ENCODE measurements at regions not wholly inside any gene's neighbourhood (a gene's known extent, or its start where the extent isn't known, plus 50 kb on each side); places are given as distances from the start of the nearest gene placed in this dataset.

- DNase-seq (ENCODE audit: low read depth, low spot score), result no peak
- in situ Hi-C loops (cut with MboI), result no loop called here
- Histone ChIP-seq H3K27me3 (replicated peaks in 1 of 2; ENCODE audit: control insufficient read depth in 2 of 2, insufficient read depth in 2 of 2, low read length in 1 of 2) (no peaks in the 10 kb centered on the region), H4K20me1 (ENCODE audit: control insufficient read depth, insufficient read depth) (no peaks in the 10 kb centered on the region), H3K4me1 (ENCODE audit: control insufficient read depth, insufficient read depth, low read length) (no peaks in the 10 kb centered on the region), H3K27ac (ENCODE audit: control insufficient read depth, insufficient read depth) (no peak overlapping the region), H3K36me3 (ENCODE audit: control insufficient read depth in 2 of 2, insufficient read depth in 2 of 2, low read length in 1 of 2) (no peaks in the 10 kb centered on the region), H3K9ac (ENCODE audit: control insufficient read depth, insufficient read depth, low read length) (no peak overlapping the region), H3K4me3 (no peak overlapping the region), H3K9me3 (replicated peaks; ENCODE audit: control insufficient read depth, insufficient read depth, low read length) (no peaks in the 10 kb centered on the region), H3K79me2 (ENCODE audit: control insufficient read depth, insufficient read depth, low read length) (no peaks in the 10 kb centered on the region), H2AFZ (ENCODE audit: control insufficient read depth, low read depth, low read length) (no peak overlapping the region), H3K4me2 (ENCODE audit: control insufficient read depth, insufficient read depth) (no peak overlapping the region)
- no peak for FAIRE-seq
- ChIA-PET POLR2A (no interaction called here), RAD21 (ENCODE audit: unreplicated experiment) (no interaction called here), CTCF (no interaction called here), SMC1A (ENCODE audit: uncharacterized antibody, unreplicated experiment) (no interaction called here)
- BruUV-seq (replicated peaks), result no TSS peak
- 23% methylated on average over 3 of the region's 3 CpGs for WGBS (ENCODE audit: insufficient coverage, insufficient replicate concordance, low lambda C conversion rate, missing lambda C conversion rate)
- intact Hi-C loops (cut with micrococcal nuclease; ENCODE audit: unreplicated experiment), result no loop called here
- no peak for ATAC-seq
- TF ChIP-seq SUPT20H (IDR thresholded peaks at IDR 0.05; ENCODE audit: borderline replicate concordance, control insufficient read depth, low read depth, low read length) (no peak), SMARCA5 (IDR thresholded peaks at IDR 0.05) (no peak), YBX1 (IDR thresholded peaks at IDR 0.05) (no peak), ZBTB4 (CRISPR knock-in tag; IDR thresholded peaks at IDR 0.05) (no peak), E2F4 (IDR thresholded peaks at IDR 0.05; ENCODE audit: low read depth, low read length) (no peak), MEF2A (IDR thresholded peaks at IDR 0.05; ENCODE audit: insufficient read depth, low read depth, low read length) (no peak), BCLAF1 (IDR thresholded peaks at IDR 0.05) (no peak), CUX1 (IDR thresholded peaks at IDR 0.05; ENCODE audit: insufficient replicate concordance, low read depth, low read length) (no peak), KDM1A (IDR thresholded peaks at IDR 0.05; ENCODE audit: borderline replicate concordance) (no peak)
These were observed 121.7 kb downstream of the ETNK1 start for GRCh38 chr12:22746720-22747119.
